ENCODE measurements at regions not wholly inside any gene's neighbourhood (a gene's known extent, or its start where the extent isn't known, plus 50 kb on each side); places are given as distances from the start of the nearest gene placed in this dataset.

GRCh38 chr22:49597428-49598039 is 230.1 kb downstream of the BRD1 start:
- TF ChIP-seq FOXP2 (optimal IDR thresholded peaks at IDR 0.05; ENCODE audit: control extremely low read depth, extremely low read length, insufficient read depth) (no peak), EZH2 (IDR thresholded peaks at IDR 0.05) (no peak), POLR2AphosphoS5 (IDR thresholded peaks at IDR 0.05; ENCODE audit: borderline replicate concordance, low read depth, low read length) (no peak)
- Histone ChIP-seq H3K9me3 (ENCODE audit: low read depth, low read length) (no peaks in the 10 kb centered on the region), H3K4me3 (no peak overlapping the region), H3K9ac (ENCODE audit: insufficient read length) (no peak overlapping the region), H3K27ac (no peak overlapping the region), H3K36me3 (ENCODE audit: insufficient read depth, low read length) (no peaks in the 10 kb centered on the region)
- no peak for DNase-seq (ENCODE audit: low read depth, low spot score)

GRCh38 chr22:49595465-49596078 is 232.1 kb downstream of the BRD1 start:
- Histone ChIP-seq H3K9ac (ENCODE audit: insufficient read length) (no peak overlapping the region), H3K4me3 (no peak overlapping the region), H3K36me3 (ENCODE audit: insufficient read depth, low read length) (no peaks in the 10 kb centered on the region), H3K27ac (no peak overlapping the region), H3K9me3 (ENCODE audit: low read depth, low read length) (no peaks in the 10 kb centered on the region)
- no peak for DNase-seq (ENCODE audit: low read depth, low spot score)
- TF ChIP-seq POLR2AphosphoS5 (IDR thresholded peaks at IDR 0.05; ENCODE audit: borderline replicate concordance, low read depth, low read length) (no peak), FOXP2 (optimal IDR thresholded peaks at IDR 0.05; ENCODE audit: control extremely low read depth, extremely low read length, insufficient read depth) (no peak)

GRCh38 chr22:49594078-49594477 is 233.6 kb downstream of the BRD1 start:
- DNase-seq (ENCODE audit: low read depth, low spot score), result no peak
- no peaks in the 10 kb centered on the region for H3K9me3 ChIP-seq (ENCODE audit: low read depth, low read length)
- H3K27ac ChIP-seq, result no peak overlapping the region
- no peaks in the 10 kb centered on the region for H3K36me3 ChIP-seq (ENCODE audit: insufficient read depth, low read length)
- TF ChIP-seq POLR2AphosphoS5 (IDR thresholded peaks at IDR 0.05; ENCODE audit: borderline replicate concordance, low read depth, low read length) (no peak), EZH2 (IDR thresholded peaks at IDR 0.05) (no peak), FOXP2 (optimal IDR thresholded peaks at IDR 0.05; ENCODE audit: control extremely low read depth, extremely low read length, insufficient read depth) (no peak)
- H3K4me3 ChIP-seq, result no peak overlapping the region
- H3K9ac ChIP-seq (ENCODE audit: insufficient read length), result no peak overlapping the region

GRCh38 chr22:49593509-49593908 is 234.2 kb downstream of the BRD1 start:
- H3K9ac ChIP-seq (ENCODE audit: insufficient read length), result no peak overlapping the region
- H3K27ac ChIP-seq, result no peak overlapping the region
- DNase-seq (ENCODE audit: low read depth, low spot score), result no peak
- TF ChIP-seq POLR2AphosphoS5 (IDR thresholded peaks at IDR 0.05; ENCODE audit: borderline replicate concordance, low read depth, low read length) (no peak), FOXP2 (optimal IDR thresholded peaks at IDR 0.05; ENCODE audit: control extremely low read depth, extremely low read length, insufficient read depth) (no peak), EZH2 (IDR thresholded peaks at IDR 0.05) (no peak)
- no peaks in the 10 kb centered on the region for H3K9me3 ChIP-seq (ENCODE audit: low read depth, low read length)
- H3K4me3 ChIP-seq, result no peak overlapping the region
- H3K36me3 ChIP-seq (ENCODE audit: insufficient read depth, low read length), result no peaks in the 10 kb centered on the region

- DNase-seq (ENCODE audit: low read depth, low spot score), result no peak
- H3K4me3 ChIP-seq, result no peak overlapping the region
- H3K9ac ChIP-seq (ENCODE audit: insufficient read length), result no peak overlapping the region
- H3K9me3 ChIP-seq (ENCODE audit: low read depth, low read length), result no peaks in the 10 kb centered on the region
- TF ChIP-seq EZH2 (IDR thresholded peaks at IDR 0.05), result no peak
- no peak for TF ChIP-seq FOXP2 (optimal IDR thresholded peaks at IDR 0.05; ENCODE audit: control extremely low read depth, extremely low read length, insufficient read depth)
- TF ChIP-seq POLR2AphosphoS5 (IDR thresholded peaks at IDR 0.05; ENCODE audit: borderline replicate concordance, low read depth, low read length), result no peak
- H3K27ac ChIP-seq, result no peak overlapping the region
- H3K36me3 ChIP-seq (ENCODE audit: insufficient read depth, low read length), result no peaks in the 10 kb centered on the region
Measured at GRCh38 chr22:49592780-49593501, 234.7 kb downstream of the BRD1 start.

GRCh38 chr22:49590851-49591445 is 236.7 kb downstream of the BRD1 start:
- Histone ChIP-seq H3K36me3 (ENCODE audit: insufficient read depth, low read length) (no peaks in the 10 kb centered on the region), H3K9me3 (ENCODE audit: low read depth, low read length) (no peaks in the 10 kb centered on the region), H3K4me3 (no peak overlapping the region), H3K9ac (ENCODE audit: insufficient read length) (no peak overlapping the region), H3K27ac (no peak overlapping the region)
- TF ChIP-seq POLR2AphosphoS5 (IDR thresholded peaks at IDR 0.05; ENCODE audit: borderline replicate concordance, low read depth, low read length) (no peak), EZH2 (IDR thresholded peaks at IDR 0.05) (no peak), FOXP2 (optimal IDR thresholded peaks at IDR 0.05; ENCODE audit: control extremely low read depth, extremely low read length, insufficient read depth) (no peak)
- no peak for DNase-seq (ENCODE audit: low read depth, low spot score)

GRCh38 chr22:49590381-49590780 is 237.3 kb downstream of the BRD1 start:
- TF ChIP-seq EZH2 (IDR thresholded peaks at IDR 0.05), result no peak
- TF ChIP-seq FOXP2 (optimal IDR thresholded peaks at IDR 0.05; ENCODE audit: control extremely low read depth, extremely low read length, insufficient read depth), result no peak
- no peak for TF ChIP-seq POLR2AphosphoS5 (IDR thresholded peaks at IDR 0.05; ENCODE audit: borderline replicate concordance, low read depth, low read length)
- no peak overlapping the region for H3K4me3 ChIP-seq
- H3K27ac ChIP-seq, result no peak overlapping the region
- no peaks in the 10 kb centered on the region for H3K36me3 ChIP-seq (ENCODE audit: insufficient read depth, low read length)
- H3K9me3 ChIP-seq (ENCODE audit: low read depth, low read length), result no peaks in the 10 kb centered on the region
- DNase-seq (ENCODE audit: low read depth, low spot score), result no peak
- no peak overlapping the region for H3K9ac ChIP-seq (ENCODE audit: insufficient read length)

- Histone ChIP-seq H3K9ac (ENCODE audit: insufficient read length) (no peak overlapping the region), H3K9me3 (ENCODE audit: low read depth, low read length) (no peaks in the 10 kb centered on the region), H3K4me3 (no peak overlapping the region), H3K36me3 (ENCODE audit: insufficient read depth, low read length) (no peaks in the 10 kb centered on the region), H3K27ac (no peak overlapping the region)
- TF ChIP-seq FOXP2 (optimal IDR thresholded peaks at IDR 0.05; ENCODE audit: control extremely low read depth, extremely low read length, insufficient read depth) (no peak), EZH2 (IDR thresholded peaks at IDR 0.05) (no peak), POLR2AphosphoS5 (IDR thresholded peaks at IDR 0.05; ENCODE audit: borderline replicate concordance, low read depth, low read length) (no peak)
- no peak for DNase-seq (ENCODE audit: low read depth, low spot score)
Measured at GRCh38 chr22:49589811-49590210, 237.9 kb downstream of the BRD1 start.
